Type B pancreatic cell (in vitro differentiated cells): ENCODE measurements at regions not wholly inside any gene's neighbourhood (a gene's known extent, or its start where the extent isn't known, plus 50 kb on each side); places are given as distances from the start of the nearest gene placed in this dataset.

Source experiments
- DNase-seq: peaks from one replicate; pipeline ENCODE4 v3.0.0; 2021; ENCODE audit warnings: mixed read lengths; ENCODE audit not compliant: unreplicated experiment; ENCODE audit errors: extremely low spot score
- H3K27ac Mint-ChIP-seq: 2 replicates; pipeline ENCODE4 v1.8.0; 2021; ENCODE audit warnings: mild to moderate bottlenecking, mixed read lengths
- H3K27me3 Mint-ChIP-seq: 2 replicates; pipeline ENCODE4 v1.8.0; 2021; ENCODE audit warnings: mixed read lengths
- H3K36me3 Mint-ChIP-seq: 2 replicates; pipeline ENCODE4 v1.8.0; 2021; ENCODE audit warnings: mixed read lengths
- H3K4me1 Mint-ChIP-seq: one replicate; pipeline ENCODE4 v1.8.0; 2021; ENCODE audit warnings: mixed read lengths; ENCODE audit not compliant: unreplicated experiment
- H3K4me3 Mint-ChIP-seq: 2 replicates; pipeline ENCODE4 v1.8.0; 2021; ENCODE audit warnings: mild to moderate bottlenecking, mixed read lengths
- H3K9me3 Mint-ChIP-seq: 2 replicates; pipeline ENCODE4 v1.8.0; 2021; ENCODE audit warnings: mixed read lengths
- CTCF ChIP-seq: fragments of 200-600 bp; sonication (generic); conservative IDR thresholded peaks from 2 replicates; pipeline ENCODE4 v1.5.0; 2021; ENCODE audit warnings: antibody characterized with exemption, mild to moderate bottlenecking

- Mint-ChIP-seq H3K36me3 (no peaks in the 10 kb centered on the region), H3K4me3 (no peak overlapping the region), H3K4me1 (no peaks in the 10 kb centered on the region), H3K27me3 (no peaks in the 10 kb centered on the region), H3K9me3 (no peaks in the 10 kb centered on the region), H3K27ac (no peak overlapping the region)
- no peak for DNase-seq
- no peak for TF ChIP-seq CTCF
These were observed 136.3 kb upstream of the ACTBL2 start for GRCh38 chr5:57618767-57619381.

GRCh38 chr5:57613741-57614140 is 131.1 kb upstream of the ACTBL2 start:
- TF ChIP-seq CTCF: no peak
- no peak overlapping the region for H3K4me3 Mint-ChIP-seq
- H3K4me1 Mint-ChIP-seq: peaks cover 11% of the 10 kb centered on the region
- H3K27me3 Mint-ChIP-seq: no peaks in the 10 kb centered on the region
- no peak for DNase-seq
- no peaks in the 10 kb centered on the region for H3K36me3 Mint-ChIP-seq
- H3K9me3 Mint-ChIP-seq: no peaks in the 10 kb centered on the region
- H3K27ac Mint-ChIP-seq: peak overlapping the region; percentile 75

- Mint-ChIP-seq H3K27ac (no peak overlapping the region), H3K36me3 (peaks cover 4% of the 10 kb centered on the region), H3K9me3 (peaks cover 4% of the 10 kb centered on the region), H3K27me3 (no peaks in the 10 kb centered on the region), H3K4me1 (peaks cover 11% of the 10 kb centered on the region), H3K4me3 (no peak overlapping the region)
- no peak for TF ChIP-seq CTCF
- no peak for DNase-seq
These were observed 128.6 kb upstream of the ACTBL2 start for GRCh38 chr5:57611177-57611576.

GRCh38 chr5:57608542-57608941 is 125.9 kb upstream of the ACTBL2 start:
- Mint-ChIP-seq H3K9me3 (peaks cover 4% of the 10 kb centered on the region), H3K4me1 (peaks cover 11% of the 10 kb centered on the region), H3K4me3 (no peak overlapping the region), H3K36me3 (peaks cover 4% of the 10 kb centered on the region), H3K27ac (no peak overlapping the region), H3K27me3 (peaks cover 4% of the 10 kb centered on the region)
- DNase-seq: no peak
- TF ChIP-seq CTCF: no peak

GRCh38 chr5:57601996-57602395 is 119.4 kb upstream of the ACTBL2 start:
- Mint-ChIP-seq H3K36me3 (no peaks in the 10 kb centered on the region), H3K27ac (no peak overlapping the region), H3K4me3 (no peak overlapping the region), H3K27me3 (peaks cover 13% of the 10 kb centered on the region), H3K4me1 (peaks cover 23% of the 10 kb centered on the region), H3K9me3 (no peaks in the 10 kb centered on the region)
- DNase-seq: no peak
- no peak for TF ChIP-seq CTCF

- Mint-ChIP-seq H3K4me3 (peak overlapping the region; percentile 9), H3K27me3 (peaks cover 13% of the 10 kb centered on the region), H3K27ac (no peak overlapping the region), H3K36me3 (no peaks in the 10 kb centered on the region), H3K9me3 (no peaks in the 10 kb centered on the region), H3K4me1 (peaks cover 31% of the 10 kb centered on the region)
- TF ChIP-seq CTCF: no peak
- DNase-seq: no peak
These were observed 117.7 kb upstream of the ACTBL2 start for GRCh38 chr5:57600321-57600720.
